ENCODE measurements at regions not wholly inside any gene's neighbourhood (a gene's known extent, or its start where the extent isn't known, plus 50 kb on each side); places are given as distances from the start of the nearest gene placed in this dataset.
A peak's percentile ranks its signal among the peaks of the same experiment; 100 is the strongest.

DNA sequence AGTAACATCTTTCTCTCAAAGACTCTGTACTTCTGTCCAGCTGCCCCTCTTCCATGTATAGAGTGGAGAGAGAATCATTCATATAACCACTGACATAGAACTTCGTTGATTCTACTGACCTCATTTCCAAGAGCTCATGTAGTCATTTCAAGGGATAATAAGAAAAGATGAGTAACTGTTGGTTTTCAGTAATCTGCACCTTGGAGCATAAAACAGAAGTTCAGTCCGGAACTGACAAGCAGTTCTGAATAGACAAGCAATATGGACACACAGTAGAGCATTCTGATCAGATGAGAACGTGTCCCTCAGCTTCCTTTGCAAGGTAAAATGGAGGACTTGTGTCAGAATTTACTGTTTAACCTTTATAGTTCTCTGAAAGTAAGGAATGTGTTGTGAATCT is 847.1 kb downstream of the REEP3 start:
- ATAC-seq, result no peak
- WGBS, 2 donors, result 89 to 91% methylated on average over 3 of the region's 3 CpGs

DNA sequence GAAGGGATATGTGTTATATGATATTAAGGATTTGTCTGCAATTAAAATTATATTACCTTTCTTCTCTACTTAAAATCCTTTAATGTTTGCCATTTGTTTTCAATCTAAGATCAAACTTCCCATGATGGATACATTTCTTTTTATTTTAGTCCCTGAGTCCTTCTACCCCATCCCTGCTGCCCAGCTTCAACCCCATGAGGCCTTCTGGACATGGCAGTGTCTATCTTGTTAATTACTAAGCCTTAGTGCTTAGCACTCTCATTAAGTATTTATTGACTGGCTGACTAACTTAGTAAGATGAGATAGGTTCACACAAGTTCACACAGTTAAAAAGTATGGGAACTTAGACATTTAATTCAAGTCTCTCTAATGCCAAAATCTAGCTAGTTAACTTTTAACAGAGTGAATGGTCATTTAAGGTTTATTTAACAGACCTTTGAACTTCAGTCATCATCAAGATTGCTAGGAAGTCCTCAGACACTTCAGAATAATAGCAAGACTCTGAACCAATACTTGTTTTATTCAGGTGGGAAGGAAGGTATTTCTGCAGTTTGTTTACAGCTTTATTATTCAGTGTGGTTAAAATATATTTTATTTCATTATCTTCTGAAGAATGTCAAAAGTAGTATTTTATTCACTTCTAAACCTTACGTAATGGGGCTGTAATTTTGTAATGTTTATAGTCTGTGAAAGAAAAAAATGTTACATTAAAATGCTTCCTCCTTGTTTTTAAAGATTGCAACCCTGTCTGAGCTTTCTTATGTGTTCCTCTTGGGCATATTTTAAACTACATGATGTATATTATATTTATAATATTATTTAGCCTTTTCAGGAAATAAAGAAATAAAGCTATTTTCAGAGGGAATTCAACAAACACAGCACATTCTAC is 848.9 kb downstream of the REEP3 start:
- no peak for TF ChIP-seq POLR2A (IDR thresholded peaks at IDR 0.05)
- TF ChIP-seq, protein P1, sequence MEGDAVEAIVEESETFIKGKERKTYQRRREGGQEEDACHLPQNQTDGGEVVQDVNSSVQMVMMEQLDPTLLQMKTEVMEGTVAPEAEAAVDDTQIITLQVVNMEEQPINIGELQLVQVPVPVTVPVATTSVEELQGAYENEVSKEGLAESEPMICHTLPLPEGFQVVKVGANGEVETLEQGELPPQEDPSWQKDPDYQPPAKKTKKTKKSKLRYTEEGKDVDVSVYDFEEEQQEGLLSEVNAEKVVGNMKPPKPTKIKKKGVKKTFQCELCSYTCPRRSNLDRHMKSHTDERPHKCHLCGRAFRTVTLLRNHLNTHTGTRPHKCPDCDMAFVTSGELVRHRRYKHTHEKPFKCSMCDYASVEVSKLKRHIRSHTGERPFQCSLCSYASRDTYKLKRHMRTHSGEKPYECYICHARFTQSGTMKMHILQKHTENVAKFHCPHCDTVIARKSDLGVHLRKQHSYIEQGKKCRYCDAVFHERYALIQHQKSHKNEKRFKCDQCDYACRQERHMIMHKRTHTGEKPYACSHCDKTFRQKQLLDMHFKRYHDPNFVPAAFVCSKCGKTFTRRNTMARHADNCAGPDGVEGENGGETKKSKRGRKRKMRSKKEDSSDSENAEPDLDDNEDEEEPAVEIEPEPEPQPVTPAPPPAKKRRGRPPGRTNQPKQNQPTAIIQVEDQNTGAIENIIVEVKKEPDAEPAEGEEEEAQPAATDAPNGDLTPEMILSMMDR (IDR thresholded peaks at IDR 0.05), result no peak
- no peak for DNase-seq
- Histone ChIP-seq H3K27ac (peak overlapping the region in 1 of 4 donors; percentile 1), H3K4me3 (no peak overlapping the region), H3K27me3 (no peaks in the 10 kb centered on the region), H3K9me3 (no peaks in the 10 kb centered on the region), H3K36me3 (replicated peaks in 1 of 2; ENCODE audit: insufficient read depth in 1 of 2, low read depth in 2 of 2) (no peaks in the 10 kb centered on the region), H3K4me1 (peaks cover 12% of the 10 kb centered on the region)
- 15% methylated on average over 1 of the region's 1 CpG for WGBS, 2 donors
- ATAC-seq, result no peak
- intact Hi-C loops (cut with DNase I), result no loop called here

More for the DNA sequence above, 847.1 kb downstream of the REEP3 start:
- DNase-seq, result no peak
- H3K36me3 ChIP-seq (replicated peaks in 1 of 2; ENCODE audit: insufficient read depth in 1 of 2, low read depth in 2 of 2), result no peaks in the 10 kb centered on the region
- no peak overlapping the region for H3K4me3 ChIP-seq
- no peak overlapping the region for H3K27ac ChIP-seq
- no peaks in the 10 kb centered on the region for H3K9me3 ChIP-seq
- H3K4me1 ChIP-seq, result peaks cover 12% of the 10 kb centered on the region
- TF ChIP-seq, protein P1 (IDR thresholded peaks at IDR 0.05), result no peak
- no peak for TF ChIP-seq POLR2A (IDR thresholded peaks at IDR 0.05)
- intact Hi-C loops (cut with DNase I), result no loop called here
- no peaks in the 10 kb centered on the region for H3K27me3 ChIP-seq

DNA sequence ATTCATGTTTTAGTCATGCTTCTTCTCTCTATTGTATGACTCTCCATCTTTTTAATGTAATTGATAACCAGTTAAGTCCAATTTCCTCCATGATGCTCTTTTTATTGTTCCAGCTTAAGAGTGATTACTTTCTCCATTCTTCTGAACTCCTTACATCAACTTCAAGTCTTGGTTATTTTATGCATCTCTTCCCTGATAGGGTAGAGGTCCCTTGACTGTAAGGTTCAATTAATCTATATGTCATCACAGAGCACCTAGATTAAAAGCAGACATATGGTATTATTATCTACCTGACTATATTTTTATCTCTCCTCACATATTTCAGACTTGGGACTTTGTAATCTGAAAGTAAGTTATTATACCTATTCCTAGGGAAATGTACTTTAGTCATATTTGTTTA is 853.1 kb downstream of the REEP3 start:
- DNase-seq (no peak), ATAC-seq (no peak)
- Histone ChIP-seq H3K36me3 (replicated peaks in 1 of 2; ENCODE audit: insufficient read depth in 1 of 2, low read depth in 2 of 2) (no peaks in the 10 kb centered on the region), H3K27me3 (no peaks in the 10 kb centered on the region), H3K27ac (no peak overlapping the region), H3K9me3 (no peaks in the 10 kb centered on the region), H3K4me1 (peaks cover 12% of the 10 kb centered on the region), H3K4me3 (no peak overlapping the region)
- intact Hi-C loops (cut with DNase I), result no loop called here
- TF ChIP-seq, protein P1 (IDR thresholded peaks at IDR 0.05), result no peak
- TF ChIP-seq POLR2A (IDR thresholded peaks at IDR 0.05), result no peak

DNA sequence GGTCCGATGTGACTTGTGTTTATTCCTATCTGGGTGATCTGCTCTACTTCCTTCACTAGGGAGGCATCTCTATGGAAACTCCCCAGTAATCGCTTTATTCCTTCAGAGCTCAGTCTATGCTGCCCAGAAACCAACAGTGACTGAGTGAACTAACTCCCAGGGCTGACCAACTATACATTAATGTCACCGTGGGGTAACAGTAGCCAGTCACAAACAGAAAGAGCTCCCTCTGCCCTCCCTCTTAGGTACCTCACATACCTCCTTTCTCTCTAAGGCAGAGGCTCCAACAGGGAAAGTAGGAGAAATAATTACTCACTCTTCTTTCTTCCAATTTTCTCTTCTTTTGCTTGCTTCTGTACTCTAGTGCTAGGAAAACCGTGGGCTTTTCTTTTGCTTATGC is 855.0 kb downstream of the REEP3 start:
- no peak for TF ChIP-seq POLR2A (IDR thresholded peaks at IDR 0.05)
- TF ChIP-seq, protein P1 (IDR thresholded peaks at IDR 0.05), result no peak
- intact Hi-C loops (cut with DNase I), result no loop called here
- no peaks in the 10 kb centered on the region for H3K27me3 ChIP-seq
- no peak for ATAC-seq
- H3K4me1 ChIP-seq, result no peaks in the 10 kb centered on the region
- H3K9me3 ChIP-seq, result no peaks in the 10 kb centered on the region
- no peaks in the 10 kb centered on the region for H3K36me3 ChIP-seq (replicated peaks in 1 of 2; ENCODE audit: insufficient read depth in 1 of 2, low read depth in 2 of 2)
- no peak overlapping the region for H3K27ac ChIP-seq
- DNase-seq, result no peak
- 65 to 68% methylated on average over 4 of the region's 4 CpGs for WGBS, 2 donors
- H3K4me3 ChIP-seq, result no peak overlapping the region

DNA sequence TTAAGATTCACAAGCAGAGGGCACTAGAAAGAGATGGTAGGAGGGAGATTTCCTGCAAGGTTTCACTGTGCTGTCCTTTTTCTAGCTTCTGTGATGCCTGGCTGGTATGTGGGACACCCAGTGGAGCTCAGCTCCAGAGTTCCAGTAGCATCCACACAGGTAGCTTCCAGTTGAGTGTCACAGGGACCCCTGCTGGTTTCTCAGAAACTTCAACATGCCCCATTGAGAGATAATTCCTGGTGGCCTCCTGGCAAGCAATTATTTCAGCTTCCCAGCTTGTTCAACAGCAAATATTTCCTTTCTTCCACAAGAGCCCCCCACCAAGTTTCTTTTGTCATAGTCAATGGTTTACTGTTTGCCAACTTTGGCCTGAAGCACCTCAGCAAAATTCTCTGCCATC is 858.7 kb downstream of the REEP3 start:
- Histone ChIP-seq H3K4me1 (no peaks in the 10 kb centered on the region), H3K27ac (no peak overlapping the region), H3K27me3 (no peaks in the 10 kb centered on the region), H3K4me3 (no peak overlapping the region), H3K36me3 (replicated peaks in 1 of 2; ENCODE audit: insufficient read depth in 1 of 2, low read depth in 2 of 2) (no peaks in the 10 kb centered on the region), H3K9me3 (no peaks in the 10 kb centered on the region)
- DNase-seq (no peak), ATAC-seq (no peak)
- intact Hi-C loops (cut with DNase I), result no loop called here
- no peak for TF ChIP-seq POLR2A (IDR thresholded peaks at IDR 0.05)

Measured in body of pancreas (tissue), 4 donors.